ENCODE measurements at regions not wholly inside any gene's neighbourhood (a gene's known extent, or its start where the extent isn't known, plus 50 kb on each side); places are given as distances from the start of the nearest gene placed in this dataset.
"Not testable (repeated sequence)": the region's sequence is repeated elsewhere in the genome, so short reads cannot be mapped to it uniquely, and the experiment has no call there.

GRCh38 chr6:9131616-9132015 is 696.3 kb upstream of the SLC35B3 start:
- DNase-seq = no peak

GRCh38 chr6:9131201-9131600 is 695.9 kb upstream of the SLC35B3 start:
- no peak for DNase-seq

- DNase-seq = no peak
Observed at GRCh38 chr6:9128970-9129369, 693.6 kb upstream of the SLC35B3 start.

GRCh38 chr6:9126878-9127560 is 691.7 kb upstream of the SLC35B3 start:
- no peak for DNase-seq

- DNase-seq = not testable (repeated sequence)
Observed at GRCh38 chr6:9126034-9126433, 690.7 kb upstream of the SLC35B3 start.

GRCh38 chr6:9121549-9121948 is 686.2 kb upstream of the SLC35B3 start:
- DNase-seq = no peak

GRCh38 chr6:9116026-9116425 is 680.7 kb upstream of the SLC35B3 start:
- no peak for DNase-seq

- no peak for DNase-seq
Observed at GRCh38 chr6:9112544-9112943, 677.2 kb upstream of the SLC35B3 start.

GRCh38 chr6:9103876-9104521 is 668.7 kb upstream of the SLC35B3 start:
- DNase-seq = no peak

GRCh38 chr6:9101920-9102319 is 666.6 kb upstream of the SLC35B3 start:
- DNase-seq = no peak

GRCh38 chr6:9100869-9101580 is 665.7 kb upstream of the SLC35B3 start:
- DNase-seq = no peak

- no peak for DNase-seq
Observed at GRCh38 chr6:9095729-9096128, 660.4 kb upstream of the SLC35B3 start.

- DNase-seq = no peak
Observed at GRCh38 chr6:9095137-9095536, 659.8 kb upstream of the SLC35B3 start.

- DNase-seq = no peak
Observed at GRCh38 chr6:9089724-9090123, 654.4 kb upstream of the SLC35B3 start.

GRCh38 chr6:9087470-9087869 is 652.1 kb upstream of the SLC35B3 start:
- no peak for DNase-seq

- DNase-seq = no peak
Observed at GRCh38 chr6:9086331-9086730, 651.0 kb upstream of the SLC35B3 start.

GRCh38 chr6:9085709-9086070 is 650.3 kb upstream of the SLC35B3 start:
- no peak for DNase-seq

GRCh38 chr6:9085054-9085708 is 649.8 kb upstream of the SLC35B3 start:
- DNase-seq = no peak

- no peak for DNase-seq
Observed at GRCh38 chr6:9083108-9083507, 647.8 kb upstream of the SLC35B3 start.

GRCh38 chr6:9066726-9067125 is 631.4 kb upstream of the SLC35B3 start:
- DNase-seq = no peak

GRCh38 chr6:9064156-9064555 is 628.8 kb upstream of the SLC35B3 start:
- DNase-seq = no peak

- DNase-seq = no peak
Observed at GRCh38 chr6:9062596-9062995, 627.3 kb upstream of the SLC35B3 start.

GRCh38 chr6:9057937-9058336 is 622.6 kb upstream of the SLC35B3 start:
- DNase-seq = no peak

GRCh38 chr6:9056556-9056955 is 621.2 kb upstream of the SLC35B3 start:
- no peak for DNase-seq
